HG02571 (cell line): ENCODE measurements at regions not wholly inside any gene's neighbourhood (a gene's known extent, or its start where the extent isn't known, plus 50 kb on each side); places are given as distances from the start of the nearest gene placed in this dataset.

Experiments used
- ATAC-seq: cut with Tn5 transposase; IDR thresholded peaks from one replicate; pipeline ENCODE4 v1.9.1; 2021; ENCODE audit warnings: mild to moderate bottlenecking, moderate library complexity; ENCODE audit not compliant: unreplicated experiment

DNA sequence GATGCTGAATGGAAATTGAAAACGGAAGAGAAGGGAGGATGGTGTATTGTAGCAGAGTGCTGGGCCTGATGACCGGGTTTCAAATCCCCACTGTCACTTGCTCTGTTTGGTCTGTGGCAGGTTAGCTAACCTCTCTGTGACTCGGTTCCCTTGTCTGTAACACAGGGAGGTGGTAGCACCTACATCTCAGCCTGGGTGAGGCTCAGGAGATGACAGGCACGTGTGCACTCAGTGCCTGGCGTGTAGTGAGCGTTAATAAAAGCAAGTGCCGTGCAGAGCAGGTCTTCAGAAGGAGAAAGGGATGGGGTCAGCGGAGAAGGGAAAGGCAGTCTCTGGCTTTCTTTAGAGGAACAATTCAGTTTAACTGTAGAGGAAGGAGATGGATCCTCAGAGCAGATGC lies 125.5 kb upstream of the SMIM21 start:
- ATAC-seq = no peak

DNA sequence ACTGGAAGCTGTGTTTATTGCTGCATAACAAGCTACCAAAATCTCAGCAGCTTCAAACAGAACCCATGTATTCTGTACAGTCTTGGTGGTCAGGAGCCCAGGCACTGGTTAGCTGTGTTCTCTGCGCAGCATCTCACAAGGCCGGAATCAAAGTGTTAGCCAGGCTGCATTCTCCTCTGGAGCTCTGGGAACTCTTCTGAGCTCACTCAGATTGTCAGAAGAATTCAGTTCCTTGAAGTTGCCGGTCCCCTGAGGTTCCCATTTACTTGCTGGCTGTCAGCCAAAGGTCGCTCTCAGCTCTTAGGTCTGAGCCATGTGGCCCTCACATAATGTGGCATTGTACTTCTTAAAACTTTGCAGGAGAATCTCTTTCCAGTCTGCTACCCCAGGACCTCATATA lies 123.6 kb upstream of the SMIM21 start:
- ATAC-seq = no peak

DNA sequence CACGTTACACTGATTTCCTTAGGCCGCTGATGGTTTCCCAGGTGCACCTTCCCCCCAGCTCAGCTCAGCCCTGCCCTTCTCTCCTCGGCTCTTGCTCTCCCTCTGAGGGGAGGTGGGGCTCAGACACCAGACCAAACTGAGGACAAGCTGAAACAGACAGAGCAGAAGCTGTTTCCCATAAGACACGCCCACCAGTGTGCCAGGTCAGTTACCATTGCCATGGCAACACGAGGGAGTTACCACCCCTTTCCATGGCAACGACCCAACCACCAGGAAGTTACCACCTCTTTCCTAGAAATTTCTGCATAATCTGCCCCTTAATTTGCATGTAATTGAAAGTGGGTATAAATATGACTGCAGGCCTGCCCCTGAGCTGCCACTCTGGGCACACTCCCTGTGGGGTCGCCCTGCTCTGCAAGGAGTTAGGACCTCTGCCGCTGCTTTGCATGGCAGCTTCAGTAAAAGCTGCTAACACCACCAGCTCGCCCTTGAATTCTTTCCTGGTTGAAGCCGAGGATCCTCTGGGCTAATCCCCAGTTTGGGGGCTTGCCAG lies 120.9 kb upstream of the SMIM21 start:
- ATAC-seq = no peak

DNA sequence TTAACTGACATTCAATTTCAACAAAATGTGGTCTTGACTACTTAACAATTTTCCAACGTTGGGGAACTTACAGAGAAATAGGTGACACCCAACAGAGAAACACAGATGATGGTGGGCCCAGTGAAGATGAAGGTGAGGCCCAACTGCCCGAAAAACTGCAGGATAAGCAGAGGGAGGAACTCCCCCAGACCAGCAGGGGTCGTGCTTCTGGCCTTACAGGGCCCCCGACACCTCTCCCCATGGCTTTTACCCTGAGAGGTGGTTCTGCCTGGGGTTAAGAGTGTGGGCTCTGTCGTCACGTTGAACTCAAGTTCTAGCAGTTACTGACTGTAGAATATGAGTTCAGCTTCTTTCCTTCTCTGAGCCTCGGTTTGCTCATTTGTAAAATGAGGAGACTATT lies 119.5 kb upstream of the SMIM21 start:
- no peak for ATAC-seq

DNA sequence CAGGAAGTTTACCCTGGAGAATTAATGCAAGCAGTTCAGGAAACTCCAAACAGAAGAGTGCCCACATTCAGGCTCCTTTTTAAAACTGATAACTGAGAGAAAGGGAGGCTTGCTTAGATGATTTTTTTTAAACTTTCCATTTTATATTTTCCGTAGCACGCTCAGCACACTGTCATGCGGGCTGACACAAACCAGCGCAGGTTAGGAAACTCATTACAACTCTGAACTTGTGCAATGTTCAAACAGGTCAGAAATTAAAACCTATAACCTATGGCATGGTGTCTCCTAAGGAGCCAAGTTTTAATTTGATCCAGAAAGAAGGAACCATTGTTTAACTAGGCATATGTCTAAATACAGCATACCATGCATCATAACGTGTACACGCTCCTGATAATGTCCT lies 117.7 kb upstream of the SMIM21 start:
- no peak for ATAC-seq

DNA sequence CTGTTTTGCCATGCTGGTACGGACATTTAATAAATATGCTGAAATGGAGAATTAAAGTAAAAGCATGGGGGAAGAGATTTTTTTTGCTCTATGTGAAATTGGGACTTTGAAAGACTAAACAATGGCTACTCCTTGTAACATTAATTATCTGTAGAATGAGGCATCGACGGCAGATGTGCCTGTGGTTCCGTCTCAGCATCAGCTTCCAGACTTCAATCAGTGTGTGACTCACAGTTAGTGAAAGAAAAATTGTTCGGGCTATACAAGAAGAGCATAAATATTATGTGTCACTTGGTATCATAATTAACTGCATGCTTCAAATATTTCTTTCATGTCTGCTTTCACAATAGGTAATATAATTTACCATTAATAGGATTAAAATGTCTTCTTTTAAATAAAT lies 117.0 kb upstream of the SMIM21 start:
- ATAC-seq = no peak

DNA sequence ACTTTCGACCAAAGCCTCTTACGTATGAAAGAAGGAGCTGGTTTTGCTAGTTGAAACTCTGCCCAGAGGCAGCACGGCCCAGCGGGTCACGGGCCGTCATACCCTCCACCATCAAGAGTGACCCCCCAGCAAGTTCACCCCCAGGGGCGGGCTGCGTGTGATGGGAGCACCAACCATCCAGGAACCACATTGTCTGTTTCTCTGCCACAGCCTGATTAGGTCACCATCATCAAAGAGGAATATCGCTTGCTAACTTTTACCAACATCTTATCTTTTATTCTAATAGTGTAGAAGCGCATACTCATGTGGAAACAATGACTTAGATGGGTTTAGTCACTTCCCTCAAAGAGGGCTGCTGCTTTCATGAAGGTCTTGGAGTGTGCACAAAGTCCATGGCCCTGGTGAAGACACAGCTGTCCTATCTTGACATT lies 116.6 kb upstream of the SMIM21 start:
- no peak for ATAC-seq

DNA sequence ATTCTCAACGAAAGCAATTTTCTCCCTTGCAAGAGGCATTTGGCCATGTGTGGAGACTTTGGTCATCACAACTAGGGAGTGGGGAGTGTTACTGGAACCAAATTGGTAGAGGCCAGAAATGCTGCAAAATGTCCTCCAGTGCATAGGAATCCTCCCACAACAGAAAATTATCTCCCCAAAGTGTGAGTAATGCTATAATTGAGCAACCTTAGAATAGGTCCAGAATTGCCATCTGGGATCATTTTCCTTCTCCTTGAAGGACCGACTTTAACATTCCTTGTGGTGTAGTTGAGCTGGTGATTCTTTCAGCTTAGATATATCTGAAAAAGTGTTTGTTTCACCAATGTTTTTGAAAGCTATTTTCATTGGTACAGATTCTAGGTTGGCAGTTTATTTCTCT lies 111.2 kb upstream of the SMIM21 start:
- no peak for ATAC-seq

DNA sequence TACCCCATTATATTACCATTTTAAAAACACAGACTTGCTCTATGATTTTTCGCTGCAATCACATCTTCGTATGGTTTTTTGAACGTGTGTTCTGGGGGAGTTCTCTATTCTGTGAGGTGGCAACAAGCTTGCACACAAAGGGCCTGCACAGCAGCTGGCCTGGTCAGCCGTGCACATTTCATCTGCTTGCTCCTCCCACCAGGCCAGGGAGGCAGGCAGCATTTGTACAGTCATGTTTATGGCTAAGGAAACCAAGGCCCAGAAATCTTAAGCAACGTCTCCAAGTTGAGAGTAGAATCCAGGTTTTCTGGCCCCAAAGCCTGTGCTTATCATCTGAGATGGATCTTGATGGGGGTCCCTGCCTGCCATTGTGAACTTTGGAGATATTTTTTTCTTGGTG lies 106.4 kb upstream of the SMIM21 start:
- no peak for ATAC-seq

DNA sequence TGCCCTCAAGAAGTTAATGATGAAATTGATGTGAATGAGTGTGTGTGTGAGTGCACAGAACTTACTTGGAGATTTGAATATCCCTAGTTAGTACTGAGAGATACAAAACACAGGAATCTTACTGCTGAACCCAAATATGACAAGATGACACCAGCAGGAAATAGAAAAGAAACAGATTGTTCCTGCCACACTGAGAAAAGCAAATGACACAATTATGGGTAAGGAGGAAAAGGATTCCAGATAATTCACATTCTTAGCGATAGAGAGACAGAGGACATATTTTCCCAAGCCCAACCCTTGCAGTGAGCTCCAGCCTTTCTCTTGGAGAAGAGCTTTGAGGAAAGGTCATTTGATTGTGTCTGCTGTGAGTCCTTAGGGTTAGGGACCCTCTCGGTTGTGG lies 105.7 kb upstream of the SMIM21 start:
- no peak for ATAC-seq

DNA sequence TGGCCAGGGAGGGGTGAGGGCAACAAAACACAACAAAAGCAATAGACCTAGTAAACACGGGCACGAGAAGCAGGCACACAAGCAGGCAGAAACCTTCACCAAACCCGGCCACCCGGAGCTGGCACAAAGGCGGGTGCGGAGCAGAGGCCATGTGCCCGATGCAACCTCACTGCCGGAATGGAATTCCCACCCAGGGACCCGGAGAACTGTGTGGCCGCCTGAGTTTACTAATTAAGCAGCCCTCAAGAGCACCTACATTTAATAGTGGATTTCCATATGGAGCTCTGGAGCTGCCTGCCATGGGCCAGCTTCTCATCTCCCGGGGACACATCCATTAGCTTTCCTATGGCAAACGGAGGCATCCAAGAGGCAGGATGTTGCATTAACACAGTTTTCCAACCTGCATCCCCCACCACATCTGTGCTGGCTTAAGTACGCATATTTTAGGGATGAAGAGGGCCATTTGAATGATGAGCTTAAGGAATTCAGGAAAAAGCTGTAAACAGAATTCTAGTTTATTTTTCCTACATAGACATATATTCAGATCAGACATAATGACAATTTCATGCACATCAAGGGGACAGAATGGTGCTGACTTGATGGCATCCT lies 104.5 kb upstream of the SMIM21 start:
- no peak for ATAC-seq

DNA sequence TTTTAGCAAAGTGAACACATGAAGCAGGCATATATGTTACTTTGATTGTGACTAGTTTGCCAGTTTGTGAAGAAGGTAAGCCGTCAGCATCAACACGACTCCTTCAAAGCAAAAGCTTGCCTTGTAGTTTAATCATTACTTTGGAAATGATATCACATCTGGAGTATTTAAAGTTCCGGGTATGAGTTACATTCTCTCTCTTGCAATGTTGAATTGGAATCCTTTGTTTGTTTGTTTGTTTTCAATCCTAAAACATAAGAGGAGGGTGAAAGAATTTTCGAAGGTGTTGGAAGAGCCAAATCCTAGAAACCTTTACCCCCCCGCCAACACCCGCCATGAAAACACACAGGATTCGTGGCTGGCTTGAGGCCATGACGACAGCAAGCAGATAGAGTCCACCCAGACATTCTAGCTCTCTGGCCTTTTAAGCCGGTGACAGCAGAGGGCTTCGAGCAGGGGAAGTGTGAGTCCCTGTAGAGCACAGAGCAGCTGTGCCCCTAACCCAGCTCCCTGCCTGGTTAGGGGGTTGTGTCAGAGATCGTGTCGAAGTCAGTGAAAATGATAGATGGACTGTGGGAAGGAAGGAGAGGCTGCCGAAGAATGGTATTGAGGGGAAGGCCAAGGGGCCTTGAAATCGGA lies 103.8 kb upstream of the SMIM21 start:
- ATAC-seq = no peak

DNA sequence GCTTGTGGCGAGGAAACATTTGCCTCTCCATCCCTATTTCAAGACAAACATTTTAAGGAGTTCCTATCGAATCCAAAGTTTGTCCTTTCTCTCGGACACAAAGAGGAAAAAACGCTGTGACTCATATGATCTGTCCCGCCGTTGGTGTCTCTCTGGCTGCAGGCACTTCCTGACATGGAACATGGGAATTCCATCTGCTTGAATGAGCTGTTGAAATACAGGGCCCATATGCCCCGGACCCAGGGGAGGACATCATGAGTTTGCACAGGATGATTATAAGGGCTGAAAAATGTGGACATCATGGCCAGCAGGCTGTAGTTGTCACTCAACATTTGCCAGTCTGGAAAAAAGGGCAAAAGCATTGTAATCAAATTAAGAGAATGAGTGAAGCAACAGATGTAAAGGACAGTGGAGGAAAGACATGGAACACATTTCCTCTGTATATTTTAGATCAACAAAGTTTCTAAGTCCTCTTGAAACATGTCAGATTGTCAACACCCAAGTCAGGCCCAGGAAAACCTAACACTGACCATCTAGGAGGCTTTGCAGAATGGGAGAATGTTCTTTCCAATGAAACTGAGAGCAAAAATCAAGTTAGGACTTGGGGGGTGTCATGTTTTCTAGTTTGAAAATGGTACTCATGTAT lies 103.2 kb upstream of the SMIM21 start:
- ATAC-seq = no peak

DNA sequence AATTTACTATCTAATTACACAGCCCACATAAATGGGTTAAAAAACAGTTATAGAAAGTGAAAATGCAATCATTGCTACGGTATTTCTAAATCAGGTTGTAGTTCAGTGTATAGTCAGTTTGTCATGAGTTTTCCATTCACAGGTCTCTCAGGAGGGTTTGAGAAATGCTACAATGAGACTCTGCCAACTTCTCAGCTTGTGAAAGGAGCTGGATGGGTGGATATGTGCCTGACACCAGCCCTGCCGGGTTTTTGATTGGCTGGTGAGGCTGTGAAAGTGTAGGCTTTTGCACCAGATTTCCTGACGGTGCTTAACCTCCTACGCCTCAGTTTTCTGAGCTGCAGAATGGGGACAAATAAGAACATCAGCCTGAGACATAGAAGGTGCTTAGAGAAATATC lies 102.6 kb upstream of the SMIM21 start:
- no peak for ATAC-seq

DNA sequence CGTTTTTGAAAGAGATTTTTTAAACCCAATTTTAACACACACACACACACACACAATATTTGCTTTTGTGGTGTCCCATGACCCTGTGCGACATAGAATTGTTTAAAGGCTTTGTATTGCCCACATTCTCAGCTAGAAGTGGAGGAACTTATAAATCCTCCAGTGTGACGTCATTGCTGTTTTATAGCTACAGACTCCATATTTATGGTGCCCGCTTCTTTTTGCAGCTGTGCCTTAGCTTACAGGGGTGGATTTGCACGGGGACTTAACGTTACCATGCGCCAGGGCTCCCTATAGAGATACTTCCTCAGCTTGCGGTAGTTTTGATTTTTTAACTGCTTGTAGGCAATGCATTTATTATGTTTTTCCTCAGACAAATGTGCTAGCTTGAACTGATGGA lies 101.9 kb upstream of the SMIM21 start:
- ATAC-seq = no peak

DNA sequence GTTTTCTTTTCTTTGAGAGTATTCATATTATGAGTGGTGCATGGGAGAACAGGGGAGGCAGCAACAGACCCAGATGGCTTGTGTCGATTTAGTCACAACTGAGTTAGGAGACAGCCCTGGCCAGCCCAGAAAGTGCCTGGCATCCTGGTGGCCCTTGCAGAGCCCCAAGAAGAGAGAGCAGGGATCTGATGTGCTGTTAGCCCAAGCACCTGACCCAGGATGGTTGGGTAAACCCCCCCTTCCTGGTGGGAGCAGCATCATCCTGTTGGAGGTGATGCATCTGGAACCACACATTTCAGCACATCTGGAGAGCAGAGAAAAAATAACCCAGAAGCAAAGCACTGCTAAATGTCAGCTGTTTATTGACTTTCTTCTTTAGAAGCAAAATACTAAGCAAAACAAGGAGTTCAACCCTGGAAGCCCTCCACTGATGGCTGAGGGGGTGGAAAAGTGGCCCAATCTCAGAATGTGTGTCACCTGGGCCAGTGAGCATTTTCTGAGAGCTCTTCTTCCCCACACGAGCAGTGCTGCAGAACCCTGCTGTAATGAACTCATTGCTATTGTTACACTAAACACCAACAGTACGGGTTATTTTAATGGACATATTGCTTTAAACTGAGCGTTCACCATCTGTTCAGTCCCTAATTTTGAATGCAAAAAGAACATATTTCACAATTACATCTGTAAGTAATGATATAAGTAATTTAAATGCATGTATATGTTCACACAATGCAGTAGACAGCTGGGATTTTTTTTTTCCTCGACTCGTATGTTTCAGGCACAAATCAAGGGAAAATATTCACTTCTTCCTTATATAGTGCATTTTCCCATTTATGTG lies 100.6 kb upstream of the SMIM21 start:
- no peak for ATAC-seq

DNA sequence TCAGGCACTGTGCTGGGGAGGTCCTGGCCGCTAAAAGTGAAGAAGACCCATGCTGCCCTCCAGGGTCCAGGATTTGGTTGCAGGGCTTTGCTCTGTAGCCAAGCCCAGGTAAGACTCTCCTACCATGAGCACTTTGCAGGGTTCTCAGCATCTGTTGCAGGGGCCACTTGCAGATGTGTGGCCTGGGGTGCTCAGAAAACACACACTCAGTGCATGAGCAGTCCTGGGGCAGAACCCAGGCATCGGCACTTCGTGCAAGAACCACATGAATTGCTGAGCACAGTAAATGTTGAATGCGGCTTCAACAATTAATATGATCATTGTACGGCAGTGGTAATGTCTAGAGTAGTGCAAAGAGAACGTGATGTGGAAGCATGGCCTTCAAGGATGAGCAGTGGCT lies 98.5 kb upstream of the SMIM21 start:
- ATAC-seq = no peak

DNA sequence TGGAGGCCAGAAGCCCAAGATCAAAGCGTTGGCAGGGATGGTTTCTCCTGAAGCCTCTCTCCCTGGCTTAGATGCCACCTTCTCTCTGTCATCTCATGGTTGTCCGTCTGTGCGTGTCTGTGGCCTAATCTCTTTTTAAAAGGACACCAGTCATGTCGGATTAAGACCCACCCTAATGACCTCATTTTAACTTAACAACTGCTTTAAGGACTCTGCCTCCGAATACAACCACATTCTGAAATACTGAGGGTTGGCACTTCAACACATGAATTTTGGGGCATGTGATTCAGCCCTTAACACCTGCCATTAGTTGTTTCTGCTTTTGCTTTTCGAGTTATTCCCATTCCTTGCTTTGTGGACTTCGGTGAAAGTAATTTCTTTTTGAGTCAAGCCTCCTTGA lies 97.8 kb upstream of the SMIM21 start:
- ATAC-seq = no peak

DNA sequence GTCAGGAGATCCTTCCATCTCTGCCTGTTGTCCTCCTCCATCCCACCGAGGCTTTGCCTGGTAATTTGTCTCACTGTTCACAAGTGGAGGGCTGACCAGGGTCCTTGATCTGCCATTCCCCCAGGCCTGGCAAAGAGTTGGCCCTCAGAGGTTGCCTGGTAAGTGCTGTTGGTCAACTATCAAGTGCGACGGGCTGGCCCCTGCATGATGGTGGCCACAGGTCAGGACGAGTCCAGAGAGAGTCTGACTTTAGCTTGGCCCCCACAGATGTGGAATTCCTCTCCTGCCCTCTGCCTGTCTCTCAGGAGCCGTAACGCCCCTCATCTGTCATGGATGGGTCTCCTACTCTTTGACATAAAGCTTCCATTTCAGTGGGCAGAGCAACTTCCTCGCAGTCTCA lies 97.3 kb upstream of the SMIM21 start:
- no peak for ATAC-seq

DNA sequence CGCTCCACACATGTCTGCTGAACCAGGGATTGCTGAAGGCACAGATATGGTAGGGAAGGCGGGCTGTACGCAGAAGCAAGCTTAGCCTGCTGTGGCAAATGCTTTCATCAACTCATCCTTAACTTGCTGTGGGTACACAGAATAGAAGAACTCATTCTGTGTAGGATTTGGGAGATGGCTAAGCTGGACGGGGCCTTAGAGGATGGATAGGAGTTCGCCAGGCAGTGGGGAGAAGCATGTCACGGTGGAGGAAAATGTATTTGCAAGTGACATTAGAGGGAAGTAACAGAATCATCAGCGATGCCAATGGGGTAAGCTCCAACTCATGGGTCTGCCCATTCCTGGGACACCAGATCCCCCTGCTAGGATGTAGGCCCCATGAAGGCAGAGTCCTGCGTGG lies 96.7 kb upstream of the SMIM21 start:
- ATAC-seq = no peak

DNA sequence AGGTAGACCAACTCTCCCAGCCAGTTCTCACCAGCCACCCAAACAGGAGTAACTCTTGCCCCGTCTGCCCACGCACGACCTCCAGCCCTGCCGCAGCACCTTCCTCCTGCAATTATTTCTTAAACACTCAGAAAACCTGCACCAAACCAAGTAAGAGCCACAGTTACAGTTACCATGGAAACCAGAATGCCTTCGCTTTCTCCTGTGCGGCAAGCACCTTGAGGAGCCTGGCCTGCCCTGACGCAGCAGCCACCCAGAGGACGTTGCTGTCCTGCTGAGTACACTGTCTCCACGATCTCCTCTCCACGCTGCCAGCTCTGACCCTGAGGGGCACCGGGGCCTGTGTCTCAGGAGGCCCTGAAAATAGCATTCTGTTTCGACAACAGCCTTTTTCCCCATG lies 94.3 kb upstream of the SMIM21 start:
- no peak for ATAC-seq

DNA sequence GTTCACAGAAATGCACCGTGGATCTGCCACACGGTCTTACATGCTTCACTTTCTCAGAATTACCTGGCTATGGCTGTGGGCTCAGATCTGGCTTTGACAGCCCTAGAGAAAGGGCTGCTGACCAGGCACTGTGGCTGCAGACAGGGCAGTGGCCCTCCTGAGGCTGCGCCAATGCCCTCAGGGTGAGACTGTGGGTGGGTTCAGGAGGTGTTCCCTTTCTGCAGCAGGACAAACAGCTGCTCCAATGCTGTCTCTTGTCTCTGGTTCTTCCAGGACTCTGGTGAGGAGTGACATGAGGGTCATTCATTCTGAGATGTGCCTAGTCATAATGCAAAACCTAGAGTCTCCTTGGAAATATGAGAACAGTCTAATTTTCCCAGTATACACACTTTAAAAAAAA lies 90.5 kb upstream of the SMIM21 start:
- no peak for ATAC-seq
